SU-DHL-6 (cell line): ENCODE measurements at regions not wholly inside any gene's neighbourhood (a gene's known extent, or its start where the extent isn't known, plus 50 kb on each side); places are given as distances from the start of the nearest gene placed in this dataset.

ENCODE experiments used
- EZH2phosphoT487 ChIP-seq: fragments of 200-600 bp; sonication (generic), shearing (Covaris generic); conservative IDR thresholded peaks from 2 replicates; pipeline ENCODE4 v1.6.1; 2018; ENCODE audit warnings: mild to moderate bottlenecking, antibody characterized with exemption, low read length, moderate library complexity, mixed read lengths
- TF ChIP-seq, protein P1 (sequence below): fragments of 200-600 bp; sonication (generic); IDR thresholded peaks from one replicate; pipeline ENCODE4 v1.5.1; 2017; ENCODE audit warnings: antibody characterized with exemption, mild to moderate bottlenecking, low read length, moderate library complexity; ENCODE audit not compliant: insufficient read depth, poor library complexity, severe bottlenecking

DNA sequence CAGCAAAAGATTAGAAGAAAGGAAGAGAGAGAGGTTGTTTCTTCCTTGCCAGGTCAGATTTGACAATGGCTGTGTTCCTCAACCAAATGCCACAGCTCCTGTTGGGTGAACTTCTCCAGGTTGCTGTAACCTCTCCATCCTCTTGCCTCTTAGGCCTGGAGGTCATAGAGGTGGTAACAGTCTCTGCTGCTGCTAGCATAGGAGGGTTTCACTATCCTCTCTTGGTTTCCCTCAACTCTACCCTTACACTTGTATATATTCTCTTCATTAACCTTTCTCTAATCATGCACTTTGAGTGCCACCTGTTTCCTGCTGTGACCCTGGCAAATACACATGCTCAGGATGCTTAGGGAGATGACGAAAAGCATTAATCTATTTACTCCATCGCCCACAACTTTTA lies 67.7 kb upstream of the HIF1A start:
- TF ChIP-seq, protein P1, sequence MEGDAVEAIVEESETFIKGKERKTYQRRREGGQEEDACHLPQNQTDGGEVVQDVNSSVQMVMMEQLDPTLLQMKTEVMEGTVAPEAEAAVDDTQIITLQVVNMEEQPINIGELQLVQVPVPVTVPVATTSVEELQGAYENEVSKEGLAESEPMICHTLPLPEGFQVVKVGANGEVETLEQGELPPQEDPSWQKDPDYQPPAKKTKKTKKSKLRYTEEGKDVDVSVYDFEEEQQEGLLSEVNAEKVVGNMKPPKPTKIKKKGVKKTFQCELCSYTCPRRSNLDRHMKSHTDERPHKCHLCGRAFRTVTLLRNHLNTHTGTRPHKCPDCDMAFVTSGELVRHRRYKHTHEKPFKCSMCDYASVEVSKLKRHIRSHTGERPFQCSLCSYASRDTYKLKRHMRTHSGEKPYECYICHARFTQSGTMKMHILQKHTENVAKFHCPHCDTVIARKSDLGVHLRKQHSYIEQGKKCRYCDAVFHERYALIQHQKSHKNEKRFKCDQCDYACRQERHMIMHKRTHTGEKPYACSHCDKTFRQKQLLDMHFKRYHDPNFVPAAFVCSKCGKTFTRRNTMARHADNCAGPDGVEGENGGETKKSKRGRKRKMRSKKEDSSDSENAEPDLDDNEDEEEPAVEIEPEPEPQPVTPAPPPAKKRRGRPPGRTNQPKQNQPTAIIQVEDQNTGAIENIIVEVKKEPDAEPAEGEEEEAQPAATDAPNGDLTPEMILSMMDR = no peak
- no peak for TF ChIP-seq EZH2phosphoT487
